LoVo (cell line): ENCODE measurements at regions not wholly inside any gene's neighbourhood (a gene's known extent, or its start where the extent isn't known, plus 50 kb on each side); places are given as distances from the start of the nearest gene placed in this dataset.

Experiments used
- DNase-seq: peaks from one replicate; pipeline ENCODE4 v3.0.0-alpha.2; 2016; ENCODE audit warnings: low spot score

GRCh38 chr20:52818491-52818890, 153.7 kb upstream of the TSHZ2 start:
- DNase-seq: no peak

- DNase-seq: no peak
These were observed 154.2 kb upstream of the TSHZ2 start for GRCh38 chr20:52817981-52818380.

GRCh38 chr20:52817511-52817910, 154.6 kb upstream of the TSHZ2 start:
- no peak for DNase-seq

- DNase-seq: no peak
These were observed 157.8 kb upstream of the TSHZ2 start for GRCh38 chr20:52814371-52814770.

GRCh38 chr20:52812231-52812847, 159.8 kb upstream of the TSHZ2 start:
- DNase-seq: no peak

- no peak for DNase-seq
These were observed 163.2 kb upstream of the TSHZ2 start for GRCh38 chr20:52809003-52809402.

GRCh38 chr20:52806918-52807317, 165.2 kb upstream of the TSHZ2 start:
- no peak for DNase-seq

- DNase-seq: no peak
These were observed 166.3 kb upstream of the TSHZ2 start for GRCh38 chr20:52805843-52806242.

- DNase-seq: no peak
These were observed 166.9 kb upstream of the TSHZ2 start for GRCh38 chr20:52805296-52805571.

GRCh38 chr20:52804497-52805295, 167.5 kb upstream of the TSHZ2 start:
- no peak for DNase-seq

GRCh38 chr20:52801628-52802006, 170.5 kb upstream of the TSHZ2 start:
- DNase-seq: no peak

- no peak for DNase-seq
These were observed 171.2 kb upstream of the TSHZ2 start for GRCh38 chr20:52800734-52801627.

GRCh38 chr20:52799130-52799529, 173.0 kb upstream of the TSHZ2 start:
- DNase-seq: no peak

GRCh38 chr20:52798124-52798523, 174.0 kb upstream of the TSHZ2 start:
- no peak for DNase-seq

GRCh38 chr20:52794853-52795252, 177.3 kb upstream of the TSHZ2 start:
- DNase-seq: no peak

GRCh38 chr20:52793339-52793963, 178.7 kb upstream of the TSHZ2 start:
- DNase-seq: no peak

GRCh38 chr20:52791091-52791490, 181.1 kb upstream of the TSHZ2 start:
- no peak for DNase-seq

- DNase-seq: no peak
These were observed 182.4 kb upstream of the TSHZ2 start for GRCh38 chr20:52789716-52790115.

- DNase-seq: no peak
These were observed 184.2 kb upstream of the TSHZ2 start for GRCh38 chr20:52787962-52788361.

- DNase-seq: no peak
These were observed 184.9 kb upstream of the TSHZ2 start for GRCh38 chr20:52787216-52787615.

- DNase-seq: no peak
These were observed 186.5 kb upstream of the TSHZ2 start for GRCh38 chr20:52785679-52786078.

GRCh38 chr20:52783769-52784168, 188.4 kb upstream of the TSHZ2 start:
- DNase-seq: no peak

GRCh38 chr20:52780462-52780861, 191.7 kb upstream of the TSHZ2 start:
- DNase-seq: no peak
